Astrocyte of the hippocampus (primary cell): ENCODE measurements at regions not wholly inside any gene's neighbourhood (a gene's known extent, or its start where the extent isn't known, plus 50 kb on each side); places are given as distances from the start of the nearest gene placed in this dataset.
"Not testable (repeated sequence)": the region's sequence is repeated elsewhere in the genome, so short reads cannot be mapped to it uniquely, and the experiment has no call there.

Experiments used
- DNase-seq: peaks from one replicate; pipeline ENCODE4 v3.0.0; 2011; ENCODE audit warnings: low read depth, low spot score

DNA sequence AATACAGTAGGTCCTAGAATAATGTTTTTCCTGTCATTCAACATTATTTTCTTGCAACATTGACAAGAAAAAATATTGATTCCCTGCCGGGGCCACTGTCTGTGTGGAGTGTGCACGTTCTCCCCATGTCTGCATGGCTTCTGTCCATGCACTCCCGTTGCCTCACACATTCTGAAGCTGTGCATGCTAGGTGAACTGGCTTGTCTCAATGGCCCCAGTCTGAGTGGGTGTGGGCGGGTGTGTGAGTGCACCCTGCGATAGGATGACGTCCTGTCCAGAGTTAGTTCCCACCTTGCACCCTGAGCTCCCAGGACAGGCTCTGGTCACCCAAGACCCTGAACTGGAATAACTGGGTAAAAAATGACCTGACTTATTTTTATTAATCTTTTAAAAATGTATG lies 186.1 kb downstream of the CAND1 start:
- DNase-seq: no peak

DNA sequence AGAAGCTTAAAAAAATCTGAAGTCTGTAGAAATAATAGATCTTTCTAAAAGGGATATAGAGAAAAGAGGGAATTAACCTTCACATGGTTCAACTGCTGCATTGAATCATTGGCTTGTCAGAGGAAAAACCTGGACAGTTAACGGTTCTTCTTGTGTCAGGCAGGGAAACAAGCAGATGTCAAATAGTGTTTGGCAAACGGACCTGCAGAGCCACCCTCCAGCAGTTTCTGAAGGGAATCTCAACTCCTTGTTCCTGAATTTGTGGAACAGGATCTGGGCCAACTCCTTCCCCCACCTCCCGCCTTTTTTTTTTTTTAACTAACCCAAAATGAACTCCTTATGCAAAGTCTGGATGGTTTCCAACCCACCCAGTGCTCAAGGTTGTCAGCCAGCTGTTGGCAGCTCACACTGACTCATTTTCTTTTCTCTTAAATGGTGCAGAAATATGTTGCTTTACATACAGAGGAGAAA lies 187.3 kb downstream of the CAND1 start:
- peak; percentile 82 for DNase-seq

- no peak for DNase-seq
These were observed 188.0 kb downstream of the CAND1 start for GRCh38 chr12:67457136-67457535.

GRCh38 chr12:67457778-67458665 lies 188.9 kb downstream of the CAND1 start:
- DNase-seq: no peak

DNA sequence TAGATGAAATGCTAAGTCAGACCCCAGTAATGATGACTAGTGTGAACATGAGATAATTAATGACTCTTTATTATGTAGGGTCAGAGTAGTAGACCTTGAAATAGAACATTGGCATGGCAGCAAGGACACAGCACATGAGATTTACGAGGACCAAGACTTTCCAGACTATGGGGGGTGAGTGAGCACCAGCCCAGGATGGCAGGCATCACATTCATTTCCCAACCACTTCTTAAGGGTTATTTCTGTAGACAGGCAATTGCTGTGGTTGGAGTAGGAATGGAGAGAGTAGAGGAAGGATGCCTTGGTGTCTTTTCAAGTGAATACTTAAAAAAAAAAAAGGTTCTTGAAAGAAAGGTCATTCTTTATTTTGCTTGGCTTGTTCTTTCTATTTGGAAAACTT lies 189.4 kb upstream of the DYRK2 start:
- no peak for DNase-seq

GRCh38 chr12:67459578-67459977 lies 189.0 kb upstream of the DYRK2 start:
- no peak for DNase-seq

DNA sequence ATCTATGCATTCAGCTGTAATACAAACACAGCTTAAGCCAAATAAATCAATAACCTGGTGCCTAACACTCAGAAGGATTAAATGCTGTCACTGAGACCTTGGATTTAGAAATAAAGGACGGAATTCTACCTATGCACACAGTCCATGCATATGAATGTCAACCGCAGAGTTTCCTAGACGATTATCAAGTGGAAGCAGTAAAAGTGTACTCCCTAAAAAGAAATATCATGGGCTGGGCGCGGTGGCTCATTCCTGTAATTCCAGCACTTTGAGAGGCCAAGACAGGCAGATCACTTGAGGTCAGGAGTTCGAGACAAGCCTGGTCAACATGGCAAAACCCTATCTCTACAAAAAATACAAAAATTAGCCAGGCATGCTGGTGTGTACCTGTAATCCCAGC lies 188.2 kb upstream of the DYRK2 start:
- no peak for DNase-seq

- no peak for DNase-seq
These were observed 179.8 kb upstream of the DYRK2 start for GRCh38 chr12:67468549-67469245.

DNA sequence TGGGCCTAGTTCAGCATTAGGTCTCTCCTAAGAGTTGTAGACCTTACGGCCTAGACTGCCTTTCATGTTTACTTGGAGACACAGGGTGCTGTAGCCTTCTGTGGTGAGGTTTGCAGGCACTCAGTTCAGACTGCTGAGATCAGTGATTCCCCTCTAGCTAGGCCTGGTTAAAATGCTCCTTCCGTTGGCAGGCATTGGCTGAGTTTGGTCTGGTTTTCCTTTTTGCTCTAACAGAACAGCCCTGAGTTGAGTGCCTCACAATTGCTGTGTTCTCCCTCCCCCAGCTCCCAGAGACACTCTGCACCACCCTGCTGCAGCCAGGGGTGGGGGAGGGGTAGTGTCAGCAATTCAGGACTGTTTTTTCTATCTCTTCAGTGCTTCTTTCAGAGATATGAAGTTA lies 178.9 kb upstream of the DYRK2 start:
- DNase-seq: no peak

GRCh38 chr12:67471810-67472209 lies 176.7 kb upstream of the DYRK2 start:
- DNase-seq: no peak

DNA sequence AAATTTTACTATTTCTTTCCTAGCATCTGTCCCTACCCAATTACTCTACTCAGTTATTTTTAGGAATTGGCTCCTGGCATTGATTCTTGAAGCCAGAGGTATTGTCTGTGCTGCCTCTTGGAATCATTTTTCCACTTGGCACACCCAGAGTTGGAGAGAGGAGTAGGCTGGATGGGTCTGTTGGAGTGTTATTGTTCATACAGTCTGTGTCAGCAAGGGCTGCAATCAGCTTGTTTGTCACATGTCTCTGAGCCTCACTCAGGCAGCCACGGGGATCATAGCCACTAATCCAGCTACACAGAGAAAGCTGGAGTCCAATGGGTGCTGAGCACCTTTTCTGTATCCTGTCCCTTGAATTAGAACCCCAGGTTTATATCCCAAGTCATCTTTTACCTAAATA lies 176.0 kb upstream of the DYRK2 start:
- no peak for DNase-seq

- DNase-seq: no peak
These were observed 173.5 kb upstream of the DYRK2 start for GRCh38 chr12:67474934-67475620.

DNA sequence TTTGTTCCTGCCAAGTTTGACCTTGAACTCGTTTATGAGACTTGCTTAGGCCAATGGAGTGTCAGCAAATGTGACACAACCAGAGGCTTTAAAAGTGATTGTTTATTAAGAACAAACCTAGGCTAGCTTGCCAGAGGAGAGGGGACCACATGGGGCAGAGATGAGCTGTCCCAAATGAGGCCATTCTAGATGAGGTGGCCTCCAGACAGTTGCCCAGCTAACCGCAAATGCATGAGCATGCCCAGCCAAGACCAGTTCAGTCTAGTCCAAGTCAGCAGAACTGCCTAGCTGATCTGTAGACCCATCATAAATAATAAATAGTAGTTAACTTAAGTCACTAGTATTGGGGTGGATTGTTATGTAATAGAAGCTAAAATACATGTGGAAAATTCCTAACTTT lies 172.8 kb upstream of the DYRK2 start:
- DNase-seq: no peak

GRCh38 chr12:67477681-67478265 lies 170.8 kb upstream of the DYRK2 start:
- peak; percentile 46 for DNase-seq

GRCh38 chr12:67482751-67483661 lies 165.5 kb upstream of the DYRK2 start:
- peak; percentile 84 for DNase-seq

DNA sequence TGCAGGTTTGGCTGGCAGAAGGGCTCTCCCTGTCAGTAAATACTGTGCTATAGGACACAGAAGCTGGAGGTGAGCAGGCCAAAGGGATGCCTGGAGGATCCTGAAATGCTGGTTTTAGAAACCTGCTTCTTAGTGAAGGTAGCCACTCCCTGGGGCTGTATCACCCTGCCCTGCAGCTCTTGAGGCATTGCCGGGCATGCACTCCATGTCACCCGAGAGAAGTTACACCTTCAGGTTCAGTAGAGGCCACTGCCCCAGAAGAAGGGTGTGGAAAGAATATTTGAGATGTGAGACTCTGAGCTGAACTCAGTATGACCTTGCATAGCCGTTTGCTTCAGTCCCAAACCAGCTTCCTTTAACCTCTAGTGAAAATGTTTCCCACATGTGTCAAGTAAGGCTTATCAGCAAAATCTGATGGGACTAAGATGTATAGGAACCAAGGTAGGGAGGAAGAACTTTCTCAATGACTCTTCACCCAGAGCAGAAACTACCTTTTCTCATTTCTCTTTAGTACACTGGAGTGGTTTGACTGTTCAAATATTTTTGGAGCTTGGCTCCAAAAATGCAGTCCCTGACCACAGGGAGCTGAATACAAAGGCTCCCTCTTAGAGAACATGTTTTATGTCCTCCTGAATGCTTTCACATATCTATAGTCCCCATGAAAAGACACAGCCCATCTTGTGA lies 164.5 kb upstream of the DYRK2 start:
- DNase-seq: peak; percentile 29

DNA sequence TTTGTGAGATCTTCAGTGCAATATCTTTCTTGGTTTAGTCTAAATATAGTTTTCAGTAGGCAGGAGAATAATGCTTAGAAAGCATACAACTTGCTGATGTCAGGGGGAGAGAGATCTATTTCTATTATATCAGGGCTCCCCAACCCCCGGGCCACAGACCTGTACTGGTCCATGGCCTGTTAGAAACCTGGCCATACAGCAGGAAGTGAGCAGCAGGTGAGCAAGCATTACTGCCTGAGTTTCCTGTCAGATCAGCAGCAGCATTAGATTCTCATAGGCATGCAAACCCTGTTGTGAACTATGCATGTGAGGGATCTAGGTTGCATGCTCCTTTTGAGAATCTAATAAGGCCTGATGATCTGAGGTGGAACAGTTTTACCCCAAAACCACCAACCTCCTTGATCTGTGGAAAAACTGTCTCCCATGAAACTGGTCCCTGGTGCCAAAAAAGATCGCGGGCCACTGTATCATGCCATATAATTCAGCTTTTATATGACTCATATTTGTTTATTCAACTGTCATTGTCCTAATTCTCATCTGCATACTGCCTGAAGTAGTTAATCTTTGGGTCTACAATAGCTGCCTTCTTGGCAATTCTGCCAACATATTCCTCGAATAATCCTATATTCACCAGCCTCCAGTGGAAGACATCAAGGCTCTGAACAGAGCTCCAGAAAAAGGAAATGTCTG lies 163.6 kb upstream of the DYRK2 start:
- no peak for DNase-seq

- DNase-seq: no peak
These were observed 161.9 kb upstream of the DYRK2 start for GRCh38 chr12:67486671-67487070.

DNA sequence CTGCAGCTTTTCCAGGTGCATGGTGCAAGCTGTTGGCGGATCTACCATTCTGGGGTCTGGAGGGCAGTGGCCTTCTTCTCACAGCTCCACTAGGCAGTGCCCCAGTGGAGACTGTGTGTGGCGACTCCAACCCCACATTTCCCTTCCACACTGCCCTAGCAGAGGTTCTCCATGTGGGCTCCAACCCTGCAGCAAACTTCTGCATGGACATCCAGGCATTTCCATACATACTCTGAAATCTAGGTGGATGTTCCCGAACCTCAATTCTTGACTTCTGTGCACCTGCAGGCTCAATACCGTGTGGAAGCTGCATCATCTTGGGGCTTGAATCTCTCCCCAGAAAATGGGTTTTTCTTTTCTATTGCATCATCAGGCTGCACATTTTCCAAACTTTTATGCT lies 160.2 kb upstream of the DYRK2 start:
- DNase-seq: not testable (repeated sequence)

- no peak for DNase-seq
These were observed 159.5 kb upstream of the DYRK2 start for GRCh38 chr12:67489007-67489406.
